ENCODE measurements at regions not wholly inside any gene's neighbourhood (a gene's known extent, or its start where the extent isn't known, plus 50 kb on each side); places are given as distances from the start of the nearest gene placed in this dataset.

- H3K36me3 ChIP-seq: no peaks in the 10 kb centered on the region
- no peak overlapping the region for H3K4me3 ChIP-seq
- H3K27ac ChIP-seq: no peak overlapping the region
- no peaks in the 10 kb centered on the region for H3K4me1 ChIP-seq
- H3K27me3 ChIP-seq: no peaks in the 10 kb centered on the region
- no peak for DNase-seq (ENCODE audit: low spot score in 2 of 2)
- TF ChIP-seq, protein P1, sequence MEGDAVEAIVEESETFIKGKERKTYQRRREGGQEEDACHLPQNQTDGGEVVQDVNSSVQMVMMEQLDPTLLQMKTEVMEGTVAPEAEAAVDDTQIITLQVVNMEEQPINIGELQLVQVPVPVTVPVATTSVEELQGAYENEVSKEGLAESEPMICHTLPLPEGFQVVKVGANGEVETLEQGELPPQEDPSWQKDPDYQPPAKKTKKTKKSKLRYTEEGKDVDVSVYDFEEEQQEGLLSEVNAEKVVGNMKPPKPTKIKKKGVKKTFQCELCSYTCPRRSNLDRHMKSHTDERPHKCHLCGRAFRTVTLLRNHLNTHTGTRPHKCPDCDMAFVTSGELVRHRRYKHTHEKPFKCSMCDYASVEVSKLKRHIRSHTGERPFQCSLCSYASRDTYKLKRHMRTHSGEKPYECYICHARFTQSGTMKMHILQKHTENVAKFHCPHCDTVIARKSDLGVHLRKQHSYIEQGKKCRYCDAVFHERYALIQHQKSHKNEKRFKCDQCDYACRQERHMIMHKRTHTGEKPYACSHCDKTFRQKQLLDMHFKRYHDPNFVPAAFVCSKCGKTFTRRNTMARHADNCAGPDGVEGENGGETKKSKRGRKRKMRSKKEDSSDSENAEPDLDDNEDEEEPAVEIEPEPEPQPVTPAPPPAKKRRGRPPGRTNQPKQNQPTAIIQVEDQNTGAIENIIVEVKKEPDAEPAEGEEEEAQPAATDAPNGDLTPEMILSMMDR (IDR thresholded peaks at IDR 0.05): no peak
- intact Hi-C loops (cut with DNase I): no loop called here
- H3K9me3 ChIP-seq: no peaks in the 10 kb centered on the region
These were observed 665.7 kb upstream of the SLC35B3 start for GRCh38 chr6:9100869-9101580.

DNA sequence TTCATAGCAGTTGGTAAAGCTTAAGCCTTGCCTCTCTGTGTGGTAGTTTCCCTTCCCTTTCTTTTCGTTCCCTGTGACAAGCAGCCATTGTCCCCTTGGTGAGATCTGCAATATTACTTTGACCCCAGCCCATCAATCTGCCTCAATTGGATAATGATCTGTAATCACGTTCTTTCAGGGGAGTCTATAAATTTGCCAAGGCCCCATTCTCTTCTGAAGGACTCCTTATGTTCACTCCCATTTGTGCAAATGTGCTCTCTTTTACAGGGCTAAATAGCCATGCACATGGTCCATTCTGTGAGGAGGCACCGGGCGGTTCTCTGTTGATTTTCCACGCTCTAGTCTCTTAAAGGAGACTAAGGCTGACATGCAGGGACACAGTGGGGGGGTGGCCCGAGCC, 660.4 kb upstream of the SLC35B3 start:
- H3K9me3 ChIP-seq: no peaks in the 10 kb centered on the region
- H3K4me1 ChIP-seq: no peaks in the 10 kb centered on the region
- H3K27me3 ChIP-seq: no peaks in the 10 kb centered on the region
- DNase-seq (ENCODE audit: low spot score in 2 of 2): no peak
- intact Hi-C loops (cut with DNase I): no loop called here
- TF ChIP-seq, protein P1 (IDR thresholded peaks at IDR 0.05): no peak
- no peaks in the 10 kb centered on the region for H3K36me3 ChIP-seq
- no peak overlapping the region for H3K4me3 ChIP-seq
- no peak overlapping the region for H3K27ac ChIP-seq

DNA sequence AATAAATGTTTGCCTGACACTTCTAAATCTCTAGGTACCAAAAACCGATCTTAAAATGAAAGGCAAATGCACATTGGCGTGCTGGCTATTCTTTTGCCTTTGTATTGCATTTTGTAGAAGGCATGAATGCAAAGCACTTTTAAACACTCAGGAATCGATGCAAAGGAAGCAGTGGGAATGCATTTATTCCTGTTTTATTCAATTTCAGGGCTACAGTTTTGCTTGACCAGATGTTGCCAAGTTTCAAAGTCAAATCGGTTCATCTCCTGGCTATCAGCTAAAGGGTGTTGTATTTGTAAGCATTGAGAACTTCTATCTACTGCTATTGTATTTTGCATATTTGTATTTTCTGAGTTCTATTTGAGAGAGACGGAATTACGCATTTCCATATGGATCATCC, 659.8 kb upstream of the SLC35B3 start:
- Histone ChIP-seq H3K27me3 (no peaks in the 10 kb centered on the region), H3K27ac (no peak overlapping the region), H3K9me3 (no peaks in the 10 kb centered on the region), H3K4me1 (no peaks in the 10 kb centered on the region), H3K36me3 (no peaks in the 10 kb centered on the region), H3K4me3 (no peak overlapping the region)
- no peak for DNase-seq (ENCODE audit: low spot score in 2 of 2)
- TF ChIP-seq, protein P1 (IDR thresholded peaks at IDR 0.05): no peak
- intact Hi-C loops (cut with DNase I): no loop called here

DNA sequence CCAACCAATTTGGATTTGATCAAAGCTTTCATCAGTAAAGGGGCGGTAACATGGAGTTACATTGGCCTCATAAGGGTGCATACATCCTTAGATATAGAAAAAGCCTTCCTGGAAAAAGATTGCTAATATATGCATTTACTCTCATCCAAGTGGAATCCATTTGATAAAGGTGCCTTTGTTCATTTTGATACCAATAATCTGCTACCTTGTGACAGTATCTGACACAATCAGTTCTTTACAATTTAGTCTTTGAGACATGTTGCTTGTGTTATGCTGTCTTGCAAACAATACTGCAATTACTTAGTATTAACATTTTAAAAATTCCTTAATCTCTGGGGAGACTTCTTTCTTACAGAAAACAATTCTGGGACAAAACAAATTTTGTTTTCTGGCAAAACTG, 654.4 kb upstream of the SLC35B3 start:
- DNase-seq (ENCODE audit: low spot score in 2 of 2): no peak
- Histone ChIP-seq H3K4me3 (no peak overlapping the region), H3K27ac (no peak overlapping the region), H3K9me3 (no peaks in the 10 kb centered on the region), H3K4me1 (no peaks in the 10 kb centered on the region), H3K36me3 (no peaks in the 10 kb centered on the region), H3K27me3 (no peaks in the 10 kb centered on the region)
- intact Hi-C loops (cut with DNase I): no loop called here
- TF ChIP-seq, protein P1 (IDR thresholded peaks at IDR 0.05): no peak

DNA sequence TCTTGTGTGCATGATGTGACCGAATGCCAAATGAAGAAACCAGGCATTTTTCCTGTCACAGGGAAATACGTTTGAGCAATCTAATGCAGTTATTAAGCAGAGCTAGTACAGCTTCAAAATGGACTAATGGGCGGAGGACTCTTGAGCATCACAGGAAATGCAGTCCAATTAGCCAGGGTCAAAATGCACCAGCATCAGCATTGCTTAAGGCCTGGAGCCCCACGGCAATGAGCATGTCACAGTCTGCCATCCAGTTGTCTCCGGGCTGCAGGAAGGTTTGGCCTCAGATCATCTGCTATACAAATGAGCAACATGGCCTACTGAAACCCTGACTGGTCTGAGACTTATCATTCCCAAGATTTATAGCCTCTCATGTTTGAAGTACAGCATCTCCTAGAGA, 652.1 kb upstream of the SLC35B3 start:
- Histone ChIP-seq H3K4me3 (no peak overlapping the region), H3K27me3 (no peaks in the 10 kb centered on the region), H3K9me3 (no peaks in the 10 kb centered on the region), H3K27ac (no peak overlapping the region), H3K36me3 (no peaks in the 10 kb centered on the region), H3K4me1 (no peaks in the 10 kb centered on the region)
- intact Hi-C loops (cut with DNase I): no loop called here
- no peak for DNase-seq (ENCODE audit: low spot score in 2 of 2)
- TF ChIP-seq, protein P1 (IDR thresholded peaks at IDR 0.05): no peak

DNA sequence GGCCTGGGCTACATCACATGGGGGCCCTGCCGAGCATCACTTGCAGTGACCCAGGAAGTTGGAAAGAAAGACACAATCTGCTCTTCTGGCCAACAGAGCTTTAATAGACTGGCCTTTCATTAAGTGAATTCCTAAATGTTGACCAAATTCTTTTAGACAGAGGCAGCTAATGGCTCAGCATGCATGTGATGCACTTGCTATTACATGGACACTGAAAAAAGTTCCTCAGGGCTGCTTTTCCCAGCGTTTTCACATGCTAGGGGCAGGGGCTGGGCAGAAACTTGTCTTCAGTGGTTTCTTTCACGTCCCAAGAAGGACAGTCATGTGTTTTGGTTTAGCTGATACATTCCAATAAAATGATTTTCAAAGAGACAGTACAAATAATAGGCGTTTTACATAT, 651.0 kb upstream of the SLC35B3 start:
- no peaks in the 10 kb centered on the region for H3K27me3 ChIP-seq
- no peaks in the 10 kb centered on the region for H3K9me3 ChIP-seq
- TF ChIP-seq, protein P1 (IDR thresholded peaks at IDR 0.05): no peak
- H3K36me3 ChIP-seq: no peaks in the 10 kb centered on the region
- H3K4me3 ChIP-seq: no peak overlapping the region
- intact Hi-C loops (cut with DNase I): no loop called here
- no peak for DNase-seq (ENCODE audit: low spot score in 2 of 2)
- no peak overlapping the region for H3K27ac ChIP-seq
- H3K4me1 ChIP-seq: no peaks in the 10 kb centered on the region

Data from ascending aorta (tissue), 2 donors.